Endodermal cell (in vitro differentiated cells): ENCODE measurements at regions not wholly inside any gene's neighbourhood (a gene's known extent, or its start where the extent isn't known, plus 50 kb on each side); places are given as distances from the start of the nearest gene placed in this dataset.

Source experiments
- DNase-seq: peaks from one replicate; pipeline ENCODE4 v3.0.0-alpha.2; 2017
- H3K27ac ChIP-seq: 2 replicates; pipeline ENCODE4 v1.5.1; 2013; ENCODE audit warnings: mild to moderate bottlenecking, low read depth, low read length, moderate library complexity
- H3K27me3 ChIP-seq: 2 replicates; pipeline ENCODE4 v1.6.1; 2013; ENCODE audit warnings: mild to moderate bottlenecking, low read length, moderate library complexity; ENCODE audit not compliant: insufficient read depth, control insufficient read depth, poor library complexity, severe bottlenecking
- H3K36me3 ChIP-seq: 2 replicates; pipeline ENCODE4 v1.7.0; 2013; ENCODE audit warnings: mild to moderate bottlenecking, low read length, moderate library complexity; ENCODE audit not compliant: control insufficient read depth, insufficient read depth
- H3K4me1 ChIP-seq: one replicate; pipeline ENCODE4 v1.7.0; 2013; ENCODE audit warnings: low read length; ENCODE audit not compliant: control insufficient read depth, insufficient read depth
- H3K4me3 ChIP-seq: 2 replicates; pipeline ENCODE4 v1.5.1; 2013; ENCODE audit warnings: mild to moderate bottlenecking, low read length, moderate library complexity
- H3K9ac ChIP-seq: 2 replicates; pipeline ENCODE4 v1.6.1; 2013; ENCODE audit warnings: mild to moderate bottlenecking, low read length, moderate library complexity; ENCODE audit not compliant: poor library complexity, severe bottlenecking; ENCODE audit errors: extremely low read depth
- H3K9me3 ChIP-seq: 2 replicates; pipeline ENCODE4 v1.6.1; 2013; ENCODE audit warnings: mild to moderate bottlenecking, low read length, moderate library complexity; ENCODE audit not compliant: control insufficient read depth
- H3K27ac Mint-ChIP-seq: 2 replicates; pipeline ENCODE4 v1.8.0; 2020; ENCODE audit warnings: mixed read lengths
- H3K27me3 Mint-ChIP-seq: 2 replicates; pipeline ENCODE4 v1.8.0; 2021; ENCODE audit warnings: mild to moderate bottlenecking, mixed read lengths; ENCODE audit not compliant: insufficient read depth
- H3K36me3 Mint-ChIP-seq: 2 replicates; pipeline ENCODE4 v1.8.0; 2020; ENCODE audit warnings: low read depth, mixed read lengths
- H3K4me1 Mint-ChIP-seq: 2 replicates; pipeline ENCODE4 v1.8.0; 2020; ENCODE audit warnings: mixed read lengths
- H3K4me3 Mint-ChIP-seq: 2 replicates; pipeline ENCODE4 v1.8.0; 2020; ENCODE audit warnings: mild to moderate bottlenecking, moderate library complexity, mixed read lengths
- H3K9me3 Mint-ChIP-seq: 2 replicates; pipeline ENCODE4 v1.8.0; 2020; ENCODE audit warnings: mild to moderate bottlenecking, mixed read lengths
- CTCF ChIP-seq: fragments of 200-600 bp; sonication (generic); conservative IDR thresholded peaks from 2 replicates; pipeline ENCODE4 v1.5.0; 2021; ENCODE audit warnings: antibody characterized with exemption, mild to moderate bottlenecking
- WGBS, 2 experiments: methylation state at CpG; one replicate each; pipeline versions ENCODE4 v1.1.5 to v1.1.7; 2013; ENCODE audit warnings: missing lambda C conversion rate in 2 of 2, mixed read lengths in 1 of 2; ENCODE audit not compliant: insufficient coverage in 1 of 2, insufficient read length in 1 of 2; 5-methylcytosine and 5-hydroxymethylcytosine counted together

- Histone ChIP-seq H3K9me3 (no peaks in the 10 kb centered on the region), H3K9ac (no peak overlapping the region), H3K27ac (no peak overlapping the region), H3K4me3 (no peak overlapping the region), H3K27me3 (no peaks in the 10 kb centered on the region), H3K4me1 (no peaks in the 10 kb centered on the region), H3K36me3 (no peaks in the 10 kb centered on the region)
- Mint-ChIP-seq H3K36me3 (no peaks in the 10 kb centered on the region), H3K27ac (no peak overlapping the region), H3K4me3 (no peak overlapping the region), H3K9me3 (peaks cover 14% of the 10 kb centered on the region), H3K4me1 (peaks cover 23% of the 10 kb centered on the region), H3K27me3 (no peaks in the 10 kb centered on the region)
- DNase-seq, result no peak
- WGBS, 2 experiments, result 80 to 86% methylated on average over 1 of the region's 1 CpG
- TF ChIP-seq CTCF, result no peak
Observed at GRCh38 chr3:103813955-103814354, 1379.1 kb downstream of the ZPLD1 start.

- Histone ChIP-seq H3K27ac (peak overlapping the region; percentile 65), H3K36me3 (no peaks in the 10 kb centered on the region), H3K9me3 (no peaks in the 10 kb centered on the region), H3K4me3 (no peak overlapping the region), H3K9ac (no peak overlapping the region), H3K4me1 (no peaks in the 10 kb centered on the region), H3K27me3 (no peaks in the 10 kb centered on the region)
- Mint-ChIP-seq H3K36me3 (no peaks in the 10 kb centered on the region), H3K4me1 (peaks cover 25% of the 10 kb centered on the region), H3K4me3 (no peak overlapping the region), H3K27me3 (no peaks in the 10 kb centered on the region), H3K27ac (no peak overlapping the region), H3K9me3 (no peaks in the 10 kb centered on the region)
- no peak for DNase-seq
- no peak for TF ChIP-seq CTCF
- 80 to 93% methylated on average over 2 to 3 of the region's 3 CpGs for WGBS, 2 experiments
Observed at GRCh38 chr3:103818398-103818797, 1383.6 kb downstream of the ZPLD1 start.

DNA sequence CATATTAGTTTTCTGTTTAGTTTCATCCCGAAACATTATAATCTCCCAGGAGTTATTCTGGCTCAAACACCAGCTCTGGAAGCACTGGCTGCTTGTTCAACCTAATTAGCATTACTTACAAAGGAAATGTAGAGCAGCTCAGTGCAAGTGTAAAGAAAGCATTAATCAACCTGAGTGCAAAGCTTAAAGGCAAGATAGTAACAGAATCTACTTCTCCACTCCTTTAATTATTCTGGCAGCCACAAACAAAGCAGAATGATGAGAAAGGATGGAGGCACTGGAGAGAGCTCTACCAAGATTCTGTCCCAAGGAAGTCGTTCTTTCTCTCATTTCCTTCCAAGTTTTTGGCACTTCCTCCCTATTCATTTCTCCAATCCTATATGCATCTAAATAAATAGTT lies 1384.0 kb downstream of the ZPLD1 start:
- 70% methylated on average over 2 of the region's 2 CpGs; no CpG with 5 or more reads in 1 of the 2 experiments for WGBS, 2 experiments
- H3K36me3 Mint-ChIP-seq, result no peaks in the 10 kb centered on the region
- H3K27ac Mint-ChIP-seq, result no peak overlapping the region
- Histone ChIP-seq H3K9ac (no peak overlapping the region), H3K4me3 (no peak overlapping the region), H3K27me3 (no peaks in the 10 kb centered on the region), H3K27ac (peak overlapping the region; percentile 65), H3K4me1 (no peaks in the 10 kb centered on the region), H3K36me3 (no peaks in the 10 kb centered on the region), H3K9me3 (no peaks in the 10 kb centered on the region)
- no peaks in the 10 kb centered on the region for H3K9me3 Mint-ChIP-seq
- H3K4me3 Mint-ChIP-seq, result no peak overlapping the region
- no peaks in the 10 kb centered on the region for H3K27me3 Mint-ChIP-seq
- TF ChIP-seq CTCF, result no peak
- H3K4me1 Mint-ChIP-seq, result peaks cover 22% of the 10 kb centered on the region
- DNase-seq, result no peak
